Left cardiac atrium (tissue), 4 donors: ENCODE measurements at regions not wholly inside any gene's neighbourhood (a gene's known extent, or its start where the extent isn't known, plus 50 kb on each side); places are given as distances from the start of the nearest gene placed in this dataset.

Source experiments
- ATAC-seq, 2 donors: fragments of 200-7000 bp; cut with Tn5 transposase; one replicate each; pipeline ENCODE4 v1.9.1; 2020; ENCODE audit warnings: mild to moderate bottlenecking in 2 of 2, moderate library complexity in 2 of 2
- DNase-seq: peaks from one replicate; pipeline ENCODE4 v3.0.0-alpha.2; 2020
- intact Hi-C, 2 donors: fragments of 100-400 bp; cut with DNase I; formaldehyde crosslinking; loops; one replicate each; pipeline versions ENCODE4 v1.14.1 to v1.15.1; 2022 to 2023
- donor health status: DM: no; HTN: yes; CAD: no.
- donor health status: DM: no; HTN: yes; CAD: no; lungs with severe emphysema.
- donor health status: DM: yes; HTN: yes; CAD: no.
- donor health status: Dilated cardiomyopathy.

- DNase-seq (no peak), ATAC-seq (no peak)
- intact Hi-C loops: no loop called here
Observed at GRCh38 chr10:78559661-78560340, 509.0 kb upstream of the ZMIZ1 start.

DNA sequence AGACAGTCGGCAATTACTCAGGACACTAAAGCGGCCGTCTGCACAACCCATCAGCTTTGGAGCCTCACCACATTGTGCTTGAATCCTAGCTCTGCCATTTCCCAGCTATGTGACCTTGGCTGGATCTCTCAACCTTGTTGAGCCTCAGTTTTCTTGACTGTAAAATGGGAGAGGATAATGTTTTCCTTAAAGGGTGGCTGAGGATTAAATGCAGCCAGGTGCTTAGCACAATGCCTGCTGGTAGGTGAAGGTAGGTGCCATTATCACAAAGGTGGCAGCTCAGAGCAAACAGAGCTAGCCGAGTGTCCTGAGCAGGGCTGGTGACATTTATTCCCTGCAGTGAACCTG lies 508.5 kb upstream of the ZMIZ1 start:
- intact Hi-C loops: no loop called here
- ATAC-seq: no peak

GRCh38 chr10:78563314-78563713 lies 505.5 kb upstream of the ZMIZ1 start:
- ATAC-seq: peak; percentile 37 to 54
- intact Hi-C loops: no loop called here
- no peak for DNase-seq

More for the DNA sequence above, 508.5 kb upstream of the ZMIZ1 start:
- no peak for DNase-seq

GRCh38 chr10:78565841-78566240 lies 502.9 kb upstream of the ZMIZ1 start:
- no peak for ATAC-seq
- intact Hi-C loops: no loop called here

GRCh38 chr10:78566284-78567111 lies 502.3 kb upstream of the ZMIZ1 start:
- DNase-seq (no peak), ATAC-seq (peak in 1 of 2 donors; percentile 37)
- intact Hi-C loops: no loop called here

More at GRCh38 chr10:78565841-78566240, 502.9 kb upstream of the ZMIZ1 start:
- no peak for DNase-seq

DNA sequence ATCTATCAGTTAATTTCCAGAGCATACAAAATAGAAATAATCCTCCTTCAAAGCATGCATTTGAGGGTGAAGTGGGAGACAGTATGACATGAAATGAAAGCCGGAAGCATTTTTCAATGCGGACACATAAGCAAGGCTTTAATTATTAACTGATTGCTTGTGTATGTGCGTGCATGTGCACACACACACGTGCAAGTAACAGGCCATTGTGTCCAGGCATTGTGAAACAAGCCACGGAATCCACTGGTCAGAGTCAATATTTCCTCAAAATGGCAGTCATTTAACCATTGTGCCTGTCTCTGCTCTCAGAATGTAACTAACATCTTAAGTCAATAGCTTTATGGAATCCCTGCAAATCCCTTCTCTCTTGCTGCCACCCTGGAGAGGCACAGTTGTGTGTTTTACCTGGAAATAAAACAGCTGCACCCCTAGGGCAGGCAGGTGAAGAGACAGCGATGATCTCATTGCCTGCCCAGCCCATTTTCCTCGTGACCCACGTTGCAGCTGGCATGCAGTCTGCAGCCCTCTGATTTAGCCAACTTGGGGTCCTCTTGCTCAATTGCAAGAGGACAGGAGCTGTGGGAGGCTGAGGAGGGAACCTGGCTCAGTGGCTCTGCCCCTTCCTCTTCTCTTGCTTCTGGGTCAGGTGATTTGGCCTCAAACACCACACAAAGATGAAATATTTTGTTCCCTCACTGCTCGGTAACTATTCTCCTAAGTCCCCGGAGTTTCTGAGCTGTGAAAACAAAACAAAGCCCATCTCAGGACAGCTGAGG lies 500.9 kb upstream of the ZMIZ1 start:
- intact Hi-C loops: no loop called here
- ATAC-seq (no peak), DNase-seq (no peak)

GRCh38 chr10:78568620-78569019 lies 500.1 kb upstream of the ZMIZ1 start:
- intact Hi-C loops: no loop called here
- ATAC-seq: no peak

DNA sequence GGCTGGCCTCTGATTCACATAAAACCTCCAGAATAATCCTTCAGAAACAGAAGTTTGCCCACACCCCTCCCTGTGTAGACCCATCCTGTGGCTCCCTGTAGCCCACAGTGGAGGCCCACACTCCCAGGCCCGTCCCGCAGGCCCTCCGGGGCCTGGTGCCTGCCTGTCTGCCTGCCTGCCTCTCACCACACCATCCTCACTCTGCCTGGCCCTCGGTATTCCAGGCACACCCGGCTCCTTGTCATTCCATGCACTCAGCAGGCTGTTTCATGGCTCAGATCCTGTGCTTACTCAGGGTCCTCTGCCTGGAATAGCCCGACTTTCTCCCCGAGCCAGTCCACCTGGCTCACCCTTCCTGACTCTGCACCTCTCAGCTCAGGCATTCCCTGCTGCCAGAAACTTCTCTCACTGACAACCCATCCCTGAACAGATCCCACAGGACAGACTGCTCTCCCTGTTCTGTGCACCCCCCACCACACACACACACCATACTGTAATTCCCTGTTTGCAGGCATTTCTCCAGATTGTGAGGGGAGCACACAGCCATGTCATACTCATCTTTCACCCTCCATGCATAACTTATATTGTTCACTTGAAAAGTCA lies 498.0 kb upstream of the ZMIZ1 start:
- no peak for DNase-seq
- peak; percentile 10 to 32 for ATAC-seq
- intact Hi-C loops: no loop called here

More at GRCh38 chr10:78568620-78569019, 500.1 kb upstream of the ZMIZ1 start:
- no peak for DNase-seq

DNA sequence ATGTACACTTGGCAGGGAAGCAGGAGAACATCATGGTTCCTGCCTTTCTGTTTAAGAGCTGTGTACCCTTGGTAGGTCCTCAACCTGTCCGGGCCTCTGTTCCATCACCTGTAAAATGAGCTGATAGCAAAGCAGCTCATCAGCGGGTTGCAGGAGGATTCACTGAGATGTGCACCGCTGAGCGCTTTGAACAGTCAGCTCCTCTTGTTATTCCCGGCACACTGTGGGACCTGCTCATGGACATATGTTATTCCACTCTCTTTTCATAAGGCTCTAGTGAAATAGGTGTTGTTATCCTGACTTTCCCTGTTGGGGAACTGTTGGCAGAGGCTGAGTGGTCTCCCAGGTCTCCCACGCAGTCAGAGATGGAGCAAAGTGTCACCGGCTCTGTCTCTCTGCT lies 497.5 kb upstream of the ZMIZ1 start:
- ATAC-seq (no peak), DNase-seq (no peak)

DNA sequence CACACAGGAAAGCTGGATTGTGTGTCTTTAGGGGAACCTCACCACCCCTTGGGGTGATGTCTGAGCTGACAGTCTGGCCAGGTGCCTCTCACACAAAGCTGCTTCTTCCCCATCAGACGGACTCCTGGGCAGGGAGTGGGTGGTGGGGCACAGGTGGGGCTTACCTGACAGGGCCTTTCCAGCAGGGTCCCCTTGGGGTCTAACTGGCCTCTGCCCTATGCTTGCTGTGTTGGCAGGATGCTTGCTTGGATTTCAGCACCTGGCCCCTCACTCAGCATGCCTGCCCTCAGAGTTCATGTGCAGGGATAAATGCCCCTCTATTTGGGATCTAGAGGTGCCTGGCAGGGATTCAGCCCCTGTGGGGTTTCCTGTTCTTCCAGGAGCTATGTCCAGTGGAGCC lies 496.9 kb upstream of the ZMIZ1 start:
- DNase-seq: no peak
- ATAC-seq: no peak
- intact Hi-C loops: no loop called here

More for the DNA sequence above, 497.5 kb upstream of the ZMIZ1 start:
- intact Hi-C loops: no loop called here

DNA sequence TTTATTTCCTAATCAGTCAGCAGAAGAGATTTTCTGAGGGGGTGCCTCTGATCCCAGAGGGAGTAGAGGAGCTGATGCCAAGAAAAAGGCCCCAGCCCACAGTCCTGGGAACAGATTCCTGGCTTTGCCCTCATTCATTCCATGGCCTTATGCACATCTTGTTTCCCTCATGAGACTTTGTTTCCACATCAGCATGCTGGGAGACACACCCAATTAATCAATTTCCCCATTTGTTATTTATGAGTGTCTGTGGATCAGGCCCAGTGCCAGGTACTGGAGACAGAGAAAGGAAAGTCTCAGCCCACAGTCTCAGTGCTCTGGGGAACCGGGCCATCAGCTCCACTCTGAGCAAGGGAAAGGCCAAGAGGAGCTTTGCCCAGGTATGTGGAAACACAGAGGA lies 496.2 kb upstream of the ZMIZ1 start:
- ATAC-seq (peak in 1 of 2 donors; percentile 17), DNase-seq (no peak)
- intact Hi-C loops: no loop called here

- ATAC-seq (no peak), DNase-seq (no peak)
- intact Hi-C loops: no loop called here
Observed at GRCh38 chr10:78574547-78574946, 494.2 kb upstream of the ZMIZ1 start.

GRCh38 chr10:78575400-78575799 lies 493.4 kb upstream of the ZMIZ1 start:
- DNase-seq (no peak), ATAC-seq (no peak)
- intact Hi-C loops: no loop called here

DNA sequence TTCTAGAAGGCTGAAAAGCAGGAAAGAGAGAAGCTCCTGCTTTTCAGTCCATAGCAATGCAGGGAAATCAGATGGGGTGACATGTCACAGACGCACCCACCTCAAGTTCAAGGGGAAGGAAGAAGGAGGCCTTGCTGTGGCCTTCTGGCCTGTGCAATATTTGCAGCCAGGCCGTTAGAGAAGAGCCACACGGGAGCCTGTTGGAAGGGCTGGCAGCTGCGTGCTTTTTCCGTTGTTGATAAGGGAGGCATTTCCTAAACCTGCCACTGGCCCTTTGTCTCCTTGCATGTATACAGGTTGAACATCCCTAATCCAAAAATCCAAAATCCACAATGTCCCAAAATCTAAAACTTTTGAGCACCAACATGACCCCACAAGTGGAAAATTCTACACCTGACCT lies 492.5 kb upstream of the ZMIZ1 start:
- intact Hi-C loops: no loop called here
- peak; percentile 47 for DNase-seq
- ATAC-seq: no peak

DNA sequence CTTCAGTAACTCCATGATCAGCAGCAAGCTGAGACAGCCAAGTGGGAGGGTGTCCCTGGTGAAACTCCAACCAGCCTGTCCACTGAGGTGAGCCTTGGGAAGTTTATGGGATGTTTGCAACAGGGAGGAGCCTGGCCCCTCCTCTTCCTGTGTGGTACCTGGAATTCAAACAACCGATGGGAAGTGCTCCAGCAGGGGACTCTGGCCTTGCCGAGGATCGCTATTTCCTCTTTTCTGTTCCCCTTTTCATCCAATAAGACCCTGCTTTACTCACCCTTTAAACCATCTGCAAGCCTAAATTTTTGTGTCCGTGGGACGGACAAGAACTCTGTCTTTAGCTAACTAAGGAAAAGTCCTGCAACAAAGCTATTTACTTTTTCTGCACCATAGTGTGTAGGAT lies 491.1 kb upstream of the ZMIZ1 start:
- DNase-seq: no peak
- ATAC-seq: no peak
- intact Hi-C loops: no loop called here

- DNase-seq (no peak), ATAC-seq (no peak)
- intact Hi-C loops: no loop called here
Observed at GRCh38 chr10:78578929-78579328, 489.8 kb upstream of the ZMIZ1 start.

DNA sequence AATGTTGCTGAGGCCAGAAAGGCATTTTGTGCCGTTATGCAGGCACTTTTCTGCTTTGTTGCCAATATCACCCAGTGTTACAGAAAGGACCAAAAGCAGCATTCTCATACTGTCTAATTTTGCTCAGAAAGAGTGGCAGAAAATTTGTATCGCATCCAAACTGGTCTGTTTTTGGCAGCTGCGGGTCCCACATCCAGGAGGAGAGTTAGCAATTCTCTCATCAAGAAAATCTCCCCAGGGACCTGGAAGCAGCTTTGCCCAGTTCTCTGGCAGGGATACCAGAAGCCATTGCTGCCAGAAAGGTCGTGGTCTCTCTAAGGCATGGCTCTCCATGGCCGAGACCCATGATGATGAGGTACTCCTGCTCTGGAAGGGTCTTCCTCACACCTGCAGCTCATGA lies 489.2 kb upstream of the ZMIZ1 start:
- intact Hi-C loops: no loop called here
- no peak for ATAC-seq
- no peak for DNase-seq

GRCh38 chr10:78579995-78580394 lies 488.8 kb upstream of the ZMIZ1 start:
- peak; percentile 80 to 82 for ATAC-seq
- DNase-seq: peak; percentile 79
- intact Hi-C loops: loop anchor here in 1 of 2 donors (10.0 kb wide), 1 partner anchor 615 kb away; no protein-coding TSS in a partner anchor

- DNase-seq (no peak), ATAC-seq (no peak)
- intact Hi-C loops: loop anchor here in 1 of 2 donors (10.0 kb wide), 1 partner anchor 614 kb away; no protein-coding TSS in a partner anchor
Observed at GRCh38 chr10:78581133-78581694, 487.6 kb upstream of the ZMIZ1 start.
